GM12891 (cell line): ENCODE measurements at regions not wholly inside any gene's neighbourhood (a gene's known extent, or its start where the extent isn't known, plus 50 kb on each side); places are given as distances from the start of the nearest gene placed in this dataset.

Source experiments
- POLR2A ChIP-seq: IDR thresholded peaks from 2 replicates; pipeline ENCODE4 v1.6.1; 2011; ENCODE audit warnings: low read depth, low read length, control low read depth
- POLR2AphosphoS5 ChIP-seq: IDR thresholded peaks from 2 replicates; pipeline ENCODE4 v1.6.1; 2011; ENCODE audit warnings: low read depth, low read length, control low read depth
- POU2F2 ChIP-seq: IDR thresholded peaks from 2 replicates; pipeline ENCODE4 v1.6.1; 2011; ENCODE audit warnings: low read depth, mild to moderate bottlenecking, control low read depth, low read length, moderate library complexity

DNA sequence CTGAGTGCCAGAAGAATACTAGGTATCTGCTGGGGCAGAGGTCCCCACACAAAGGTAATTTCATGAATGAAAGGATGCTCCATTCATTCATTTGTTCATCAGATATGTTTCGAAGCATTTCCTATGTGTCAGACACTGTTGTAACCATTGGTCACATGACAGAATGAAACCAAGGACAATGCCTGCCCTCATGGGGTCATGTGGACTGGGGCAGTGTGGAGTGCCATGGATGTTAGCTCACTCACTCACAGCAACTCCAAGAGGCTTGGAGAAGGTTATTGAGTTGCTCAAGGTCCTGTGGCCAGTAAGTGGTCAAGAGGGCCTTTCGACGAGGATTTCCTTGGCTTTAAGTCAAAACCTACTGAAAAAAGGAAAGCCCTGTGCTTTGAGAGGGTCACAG, 223.5 kb downstream of the ARHGAP12 start:
- TF ChIP-seq POLR2A = no peak
- no peak for TF ChIP-seq POLR2AphosphoS5
- no peak for TF ChIP-seq POU2F2
